HT1080 (cell line): ENCODE measurements at regions not wholly inside any gene's neighbourhood (a gene's known extent, or its start where the extent isn't known, plus 50 kb on each side); places are given as distances from the start of the nearest gene placed in this dataset.

ENCODE experiments used
- DNase-seq: peaks from one replicate; pipeline ENCODE4 v3.0.0-alpha.2; 2015; ENCODE audit warnings: low read depth

DNA sequence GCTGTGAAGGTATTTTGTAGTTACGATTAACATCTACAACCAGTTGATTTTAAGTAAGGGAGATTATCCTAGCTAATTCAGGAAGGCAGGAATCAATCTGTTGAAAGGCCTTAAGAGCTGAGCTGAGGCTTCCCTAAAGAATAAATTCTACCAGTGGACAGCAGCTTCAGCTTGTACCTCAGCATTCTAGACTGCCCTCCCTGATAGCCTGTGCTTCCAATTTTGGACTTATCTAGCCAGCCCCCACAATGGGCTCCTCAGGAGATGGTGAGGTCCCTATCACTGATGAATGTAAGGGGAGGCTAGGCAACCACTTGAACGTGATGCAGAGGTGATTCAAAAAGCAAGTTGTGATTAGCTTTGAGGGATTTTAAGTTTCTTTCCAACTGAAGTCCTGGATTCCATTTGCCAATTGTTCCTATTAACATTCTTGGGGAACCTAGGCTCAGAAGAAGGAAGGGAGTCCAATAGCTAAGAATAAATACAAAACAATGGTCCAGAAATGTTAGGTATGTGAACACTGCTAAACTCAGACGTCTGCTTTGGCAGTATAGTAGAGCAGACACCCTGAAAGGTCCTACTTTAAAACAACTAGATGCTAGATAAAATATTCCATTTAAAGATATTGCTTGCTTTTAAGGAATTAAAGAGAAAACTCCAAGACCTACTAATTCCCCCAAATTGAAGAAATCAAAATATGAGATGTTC is 404.3 kb upstream of the TENM4 start:
- no peak for DNase-seq

DNA sequence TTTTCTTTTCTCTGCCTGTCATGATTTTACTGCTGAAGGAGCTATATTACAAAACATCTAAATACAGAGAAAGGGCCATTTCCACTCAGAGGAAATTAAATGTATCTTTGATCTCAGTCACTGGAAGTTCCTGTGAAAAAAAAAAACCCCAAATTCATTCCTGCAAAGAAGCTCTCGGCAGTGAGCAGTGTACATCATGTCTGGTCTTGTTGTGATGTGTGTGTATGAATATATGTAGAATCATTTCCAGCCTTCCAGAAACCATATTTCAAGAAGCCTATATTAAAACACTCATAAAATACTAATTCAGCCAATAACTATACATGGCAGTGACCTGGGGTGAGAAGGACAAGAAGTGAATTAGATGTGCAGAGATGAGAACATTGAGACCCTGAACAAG is 393.2 kb upstream of the TENM4 start:
- DNase-seq: no peak

DNA sequence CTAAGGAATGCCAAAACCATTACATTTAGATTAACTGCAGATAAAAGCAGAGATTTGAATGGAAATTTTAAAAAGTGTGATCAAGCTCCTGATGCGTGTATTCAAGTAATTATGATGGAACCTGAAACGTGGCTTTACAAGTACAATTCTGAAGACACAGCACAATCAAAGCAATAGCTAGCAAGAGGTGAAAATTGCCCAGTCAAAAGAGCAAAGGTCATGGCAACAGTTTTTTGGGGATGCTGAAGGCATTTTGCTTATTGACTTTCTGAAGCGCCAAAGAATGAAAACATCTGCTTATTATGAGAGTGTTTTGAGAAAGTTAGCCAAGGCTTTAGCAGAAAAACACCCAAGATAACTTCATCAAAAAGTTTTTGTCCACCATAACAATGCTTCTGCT is 389.6 kb upstream of the TENM4 start:
- no peak for DNase-seq

DNA sequence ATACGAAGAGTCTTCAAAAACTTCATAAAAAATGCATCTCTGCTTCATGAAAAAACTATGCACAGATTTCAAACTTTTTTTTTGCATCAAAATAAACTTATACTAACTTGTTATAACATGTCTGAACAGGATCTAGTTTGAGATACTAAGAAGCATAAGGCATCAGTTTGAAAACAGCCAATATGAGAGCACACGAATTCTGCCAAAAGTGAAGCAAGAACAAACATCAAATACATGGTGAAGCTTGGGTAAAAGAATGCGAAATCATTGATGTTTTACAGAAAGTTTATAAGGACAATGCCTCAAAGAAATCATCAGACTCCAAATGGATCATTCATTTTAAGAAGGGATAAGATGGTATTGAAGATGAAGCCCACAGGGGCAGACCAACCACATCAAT is 389.1 kb upstream of the TENM4 start:
- DNase-seq: no peak

DNA sequence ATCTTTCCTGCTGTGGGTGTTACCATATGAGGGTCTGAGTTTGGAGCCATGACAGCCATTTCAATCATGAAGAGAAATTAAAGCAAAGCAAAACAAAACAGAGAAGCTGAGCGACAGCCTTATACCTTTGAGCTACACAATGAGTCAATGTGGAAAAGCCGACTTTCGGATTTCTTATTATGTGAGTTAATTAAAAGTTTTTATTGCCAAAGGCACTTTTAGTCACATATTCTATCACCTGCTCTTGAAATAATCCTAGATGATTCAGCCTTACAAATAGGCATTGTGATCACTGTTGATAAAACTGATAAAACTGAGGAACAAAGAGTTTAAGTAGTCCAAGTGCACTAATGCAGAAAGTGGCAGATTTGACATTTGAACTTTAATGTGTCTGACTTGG is 381.9 kb upstream of the TENM4 start:
- DNase-seq: no peak

DNA sequence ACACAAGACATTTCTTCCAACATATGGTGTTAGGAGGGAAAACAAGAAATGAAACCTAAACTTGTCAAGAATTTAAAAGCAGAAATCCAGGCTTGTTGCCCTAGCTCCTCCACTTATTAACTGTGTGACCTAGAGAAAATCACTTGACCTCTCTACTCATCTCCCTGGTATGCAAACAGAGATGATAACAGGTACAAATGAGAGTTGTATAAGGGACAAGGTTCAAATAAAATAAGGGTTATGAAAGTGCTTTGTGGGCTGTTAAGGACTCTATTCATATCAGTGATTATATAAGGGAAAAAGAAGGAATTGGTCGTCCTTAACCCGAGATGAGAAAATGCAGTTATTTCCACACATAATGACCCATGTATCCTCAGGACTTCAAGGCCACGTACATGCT is 372.7 kb upstream of the TENM4 start:
- no peak for DNase-seq

DNA sequence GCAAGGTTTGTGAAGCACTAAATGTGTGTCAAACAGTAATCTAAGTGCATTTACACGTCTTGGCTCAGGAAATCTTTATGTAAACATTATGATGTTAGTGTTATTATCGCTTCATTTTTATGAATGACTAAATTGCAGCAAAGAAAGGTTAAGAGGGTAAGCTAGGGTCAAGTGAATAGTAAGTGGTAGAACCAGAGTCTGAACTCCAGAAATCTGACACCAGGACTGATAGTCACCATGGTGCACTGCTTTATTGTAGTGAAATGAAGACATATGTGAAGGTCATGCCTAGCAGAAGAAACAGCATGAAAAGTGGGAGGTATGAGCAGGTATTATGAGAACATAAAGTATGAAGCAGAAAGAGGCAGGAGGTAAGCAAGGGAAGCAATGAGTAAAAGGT is 368.7 kb upstream of the TENM4 start:
- no peak for DNase-seq

DNA sequence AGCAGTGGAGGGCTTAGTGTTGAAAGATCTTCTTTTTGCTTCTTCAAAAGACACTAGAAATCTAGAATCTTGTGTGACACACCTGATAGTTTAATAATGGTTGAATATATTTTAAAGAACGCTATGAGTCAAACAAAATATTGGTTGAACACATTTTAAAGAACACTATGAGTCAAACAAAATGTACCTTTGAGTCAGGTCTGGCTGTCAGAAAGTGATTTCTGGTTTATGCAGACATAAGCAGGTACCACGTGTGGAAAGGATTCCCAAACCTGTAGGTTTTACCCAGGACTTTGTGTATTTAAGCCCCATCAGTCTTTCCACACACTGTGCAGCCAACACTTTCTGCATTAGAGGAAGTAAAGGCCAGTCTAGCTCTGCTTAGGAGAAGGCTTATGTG is 366.7 kb upstream of the TENM4 start:
- DNase-seq: no peak

DNA sequence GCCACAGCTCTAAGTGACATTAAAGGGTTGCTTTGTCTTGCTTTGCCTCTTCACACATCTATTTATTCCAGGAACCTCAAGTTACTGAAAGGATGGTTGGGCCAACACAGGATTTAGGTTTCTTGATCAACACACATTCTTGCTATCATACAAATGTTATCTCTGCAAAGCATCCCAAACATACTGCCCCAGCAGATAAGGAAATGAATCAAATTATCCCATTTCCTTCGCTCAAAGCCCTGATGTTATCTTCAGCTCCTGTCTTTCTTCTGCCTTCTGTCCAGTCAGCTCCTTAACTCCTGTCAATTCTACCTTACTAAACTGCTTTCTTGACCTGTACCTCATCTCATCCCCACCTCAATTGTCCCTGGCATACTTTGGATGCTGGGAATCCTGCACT is 355.9 kb upstream of the TENM4 start:
- DNase-seq: no peak

DNA sequence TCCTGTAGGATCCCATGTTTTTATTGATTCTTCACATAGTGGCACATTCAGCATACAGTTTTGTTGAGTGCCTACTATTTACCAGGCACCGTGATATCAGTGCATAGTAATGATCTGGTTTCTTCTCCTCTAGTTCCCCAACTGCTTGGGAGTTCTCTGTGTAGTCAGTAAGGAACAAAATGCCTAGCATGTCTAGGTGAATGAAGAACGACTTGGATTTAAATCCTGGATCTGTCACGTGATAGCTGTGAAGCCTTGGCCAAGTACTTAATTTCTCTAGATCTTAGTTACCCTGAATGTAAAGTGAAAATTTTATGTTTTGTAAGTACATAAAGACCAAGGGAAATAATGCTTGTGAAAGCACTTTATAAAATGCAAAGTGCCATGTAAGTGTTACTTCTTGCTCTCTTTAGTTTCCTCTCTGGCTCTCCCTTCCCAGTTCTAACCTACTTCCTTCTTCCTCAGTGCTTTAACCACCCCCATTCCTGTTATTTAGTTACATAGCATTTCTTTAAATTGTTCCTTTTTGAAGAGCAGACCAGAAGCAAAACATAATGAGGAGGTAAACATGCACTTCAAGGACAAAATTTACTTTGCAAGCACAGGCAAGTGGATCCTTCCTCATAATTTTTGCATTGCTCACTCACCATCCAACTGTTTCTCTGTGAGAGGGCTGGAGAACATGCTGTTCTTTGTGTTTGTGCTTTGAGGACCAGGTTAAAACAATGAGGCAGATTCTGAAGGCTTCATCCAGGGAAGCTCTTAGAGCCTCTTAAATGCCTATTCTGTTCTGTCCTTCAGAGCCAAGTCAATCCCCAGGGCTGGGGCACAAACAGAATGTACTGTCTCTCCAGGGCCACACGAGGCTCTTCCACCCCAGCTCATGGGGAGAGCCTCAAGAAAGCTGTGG is 353.9 kb upstream of the TENM4 start:
- DNase-seq: no peak

DNA sequence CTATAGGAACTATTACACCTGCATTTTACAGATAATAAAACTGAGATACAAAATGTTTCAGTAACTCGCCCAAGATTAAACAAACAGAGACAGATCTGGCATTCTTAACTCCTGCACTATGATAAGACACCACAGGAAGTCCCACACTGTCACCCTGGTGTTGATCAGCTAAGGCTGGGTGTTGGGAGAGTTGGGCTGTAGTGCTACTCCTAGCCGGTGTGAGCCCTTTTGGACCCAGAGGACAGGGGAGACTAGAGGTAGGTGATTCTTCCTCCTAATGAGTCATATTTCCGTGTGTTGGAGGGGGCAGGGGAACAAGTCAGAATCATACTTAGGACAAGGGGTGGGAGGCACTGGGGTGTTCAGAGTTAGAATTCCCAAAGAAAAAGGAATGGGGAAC is 353.2 kb upstream of the TENM4 start:
- DNase-seq: no peak

DNA sequence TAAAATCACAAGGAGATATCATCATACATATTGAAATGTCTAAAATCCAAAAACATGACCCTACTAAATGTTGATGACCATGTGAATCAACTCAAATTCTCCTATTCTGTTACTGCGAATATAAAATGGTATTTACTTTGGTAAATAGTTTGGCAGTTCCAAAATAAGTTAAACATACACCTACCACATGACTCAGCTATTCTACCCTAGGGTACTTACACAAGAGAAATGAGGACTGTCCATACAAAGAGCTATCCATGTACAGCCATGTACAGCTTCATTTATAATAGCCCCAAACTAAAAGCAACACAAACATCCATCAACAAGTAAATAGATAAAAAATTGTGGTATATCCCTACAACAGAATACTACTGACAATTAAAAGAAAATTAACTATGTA is 346.1 kb upstream of the TENM4 start:
- no peak for DNase-seq

DNA sequence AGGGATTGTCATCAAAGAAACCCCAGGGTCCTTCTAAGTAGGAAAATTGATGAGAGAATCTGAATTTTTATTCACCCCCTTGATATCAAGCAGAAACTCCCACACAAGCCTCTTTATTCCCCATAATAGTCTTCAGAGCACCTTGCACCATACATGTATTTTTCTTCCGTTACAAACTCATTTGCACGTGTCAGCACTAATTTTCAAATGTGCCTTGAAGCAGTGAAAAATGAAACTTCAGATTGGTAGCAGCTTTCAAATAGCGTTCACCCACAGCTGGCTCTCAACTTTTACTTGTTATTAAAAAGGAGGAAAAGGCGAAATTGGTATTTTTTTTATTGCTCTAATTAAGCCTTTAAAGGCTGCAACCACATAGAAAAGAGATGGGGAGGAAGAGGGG is 343.0 kb upstream of the TENM4 start:
- no peak for DNase-seq

DNA sequence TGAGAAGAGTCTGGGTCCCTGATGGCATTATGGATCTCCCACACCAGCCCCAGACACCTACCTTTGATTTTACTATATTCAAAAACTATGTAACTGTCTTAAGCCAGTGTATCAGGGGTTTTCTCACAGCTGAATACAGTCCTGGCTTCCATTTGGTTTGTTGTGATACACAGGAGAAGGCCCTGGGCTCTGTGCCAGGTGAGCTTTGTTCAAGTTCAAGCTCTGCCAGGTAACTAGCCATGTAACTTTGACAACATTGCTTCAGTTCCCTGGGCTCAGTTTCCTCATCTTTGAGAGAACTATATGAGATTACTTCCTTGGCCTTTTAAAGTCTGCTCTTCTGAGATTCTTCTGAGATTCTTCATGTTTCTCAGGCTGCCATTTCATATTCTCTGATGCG is 327.5 kb upstream of the TENM4 start:
- no peak for DNase-seq

DNA sequence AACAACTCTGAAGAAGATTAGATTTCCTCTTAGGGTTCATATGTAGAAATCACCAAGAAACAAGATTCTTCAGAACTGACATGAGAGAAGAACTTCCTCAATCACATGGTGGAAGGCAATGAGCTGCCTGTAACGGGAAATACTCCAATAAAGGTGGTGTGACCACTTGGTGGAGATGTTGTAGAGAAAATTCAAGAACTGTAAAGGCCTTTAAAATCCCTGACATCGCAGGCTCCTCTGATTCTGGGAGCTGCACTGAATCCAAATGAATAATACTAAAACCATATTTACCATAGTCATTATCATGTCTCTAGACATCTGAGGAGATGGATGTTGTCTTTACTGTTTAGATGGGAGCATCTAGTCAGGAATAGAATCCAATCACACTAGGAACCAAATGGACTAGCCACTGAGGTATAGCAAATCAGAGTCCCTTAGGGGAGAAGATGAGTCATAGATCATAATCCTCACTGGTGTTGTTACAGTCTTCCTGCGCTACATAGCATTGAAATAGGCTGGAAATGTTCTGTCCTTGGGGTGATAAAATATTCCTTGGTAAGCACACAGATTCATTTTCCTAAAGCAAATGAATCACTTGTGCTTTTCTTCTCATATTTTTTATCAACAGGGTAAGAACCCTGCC is 321.6 kb upstream of the TENM4 start:
- no peak for DNase-seq

DNA sequence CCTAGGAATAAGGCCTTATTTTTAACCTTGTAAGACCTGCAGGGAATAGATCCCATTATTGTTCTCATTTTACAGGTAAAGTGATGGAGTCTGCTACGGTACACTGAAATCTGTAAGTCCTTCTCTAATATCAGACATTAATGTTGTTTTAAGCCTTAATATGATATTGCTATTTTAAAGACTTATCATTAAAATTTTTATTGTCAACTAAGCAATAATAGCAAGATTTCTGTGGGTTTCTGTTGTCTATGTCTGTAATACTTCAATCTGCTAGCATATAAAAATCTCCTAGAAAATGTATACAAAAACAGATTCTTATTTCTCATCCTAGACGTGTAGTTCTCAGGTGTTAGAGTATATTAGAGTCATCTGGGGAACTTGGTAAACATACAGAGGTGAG is 317.5 kb upstream of the TENM4 start:
- no peak for DNase-seq

DNA sequence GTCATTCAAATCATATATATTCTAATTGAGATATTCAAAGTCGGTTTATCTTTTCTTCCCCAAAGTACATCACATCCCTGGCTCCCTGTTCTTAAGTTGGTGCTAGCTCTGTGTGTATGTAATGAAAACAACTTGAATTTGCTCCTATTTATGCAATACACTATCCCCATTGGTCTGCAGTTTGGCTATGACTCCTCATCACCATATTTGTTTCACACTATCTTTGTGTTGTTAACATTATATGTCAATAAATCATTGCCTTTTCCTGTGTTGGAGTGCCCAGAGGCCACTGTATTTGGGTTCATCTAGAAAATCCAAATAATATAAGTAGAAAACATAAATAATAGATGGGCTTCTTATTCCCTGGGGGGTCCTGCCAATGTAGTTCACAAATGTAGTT is 306.6 kb upstream of the TENM4 start:
- DNase-seq: no peak

DNA sequence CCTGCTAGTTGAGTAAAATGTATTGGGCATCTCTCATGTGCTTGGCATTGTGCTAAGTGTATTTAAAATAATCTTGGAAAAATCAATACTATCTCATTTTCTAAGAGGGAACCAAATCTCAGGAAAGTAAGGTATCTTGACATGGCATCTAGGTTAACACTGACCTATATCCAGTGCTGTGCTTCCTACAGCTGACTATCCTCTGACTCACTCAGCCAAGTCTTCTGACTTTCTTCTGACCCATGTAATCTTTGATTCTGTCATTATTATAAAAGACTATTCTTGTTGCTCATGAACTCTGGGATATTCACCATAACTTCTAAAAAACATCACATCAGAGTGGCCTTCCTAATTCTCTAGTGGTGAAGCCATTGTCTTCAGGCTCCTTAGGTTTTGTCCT is 304.1 kb upstream of the TENM4 start:
- no peak for DNase-seq

DNA sequence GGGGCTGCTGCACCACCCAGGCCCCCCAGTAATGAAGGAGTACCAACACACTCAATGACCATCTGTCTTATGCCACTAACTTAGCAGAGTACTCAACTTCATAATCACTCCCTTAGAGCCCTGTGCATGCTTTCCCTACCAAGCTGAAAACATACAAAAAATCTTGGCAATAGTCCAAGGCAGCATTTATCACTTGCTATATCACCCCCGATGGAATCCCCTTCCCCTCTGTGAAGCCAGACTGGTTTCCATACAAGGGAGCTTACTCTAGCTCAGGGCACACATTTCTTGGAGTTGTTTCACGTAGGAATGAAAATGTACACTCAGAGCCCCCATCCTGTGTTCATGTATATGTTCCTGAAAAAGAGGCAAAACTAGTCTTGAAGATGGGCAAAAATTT is 301.3 kb upstream of the TENM4 start:
- no peak for DNase-seq

DNA sequence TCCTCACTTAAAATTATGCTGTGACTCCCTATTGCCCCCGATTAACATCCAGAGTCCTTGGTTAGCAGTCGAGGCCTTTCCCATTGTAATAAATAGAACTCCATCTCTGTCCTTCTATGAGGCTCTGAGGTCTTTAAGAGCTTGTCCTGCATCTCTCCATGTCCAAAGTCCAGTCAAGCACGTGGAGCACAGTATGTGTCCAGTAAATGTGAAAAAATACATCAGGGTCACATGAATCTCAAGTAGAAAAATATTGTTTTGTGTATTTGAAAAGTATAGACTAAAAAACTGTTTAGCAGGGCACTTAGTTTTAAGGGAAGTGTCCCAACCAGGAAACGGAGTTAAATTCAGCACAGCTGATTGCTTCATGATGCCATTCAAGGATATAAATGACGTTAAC is 298.8 kb upstream of the TENM4 start:
- no peak for DNase-seq

DNA sequence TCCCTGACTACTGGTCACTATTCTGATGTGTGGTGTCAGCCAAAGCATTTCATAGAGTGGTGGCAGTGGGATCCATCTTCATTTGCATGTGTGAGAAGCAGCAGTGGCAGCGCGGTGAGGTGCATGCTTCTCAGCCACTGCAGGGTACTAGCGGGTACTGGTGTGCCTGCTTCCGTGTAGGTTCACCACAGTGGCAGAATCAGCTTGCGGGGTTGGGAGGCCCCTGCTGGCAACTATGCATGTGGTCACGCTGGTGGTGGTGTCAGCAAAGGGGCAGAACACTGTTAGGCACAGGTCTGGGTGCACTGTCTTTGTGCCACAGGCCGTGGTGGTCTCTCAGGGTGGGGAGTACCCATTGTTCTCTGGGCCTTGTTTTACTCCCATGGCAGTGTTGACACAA is 286.4 kb upstream of the TENM4 start:
- DNase-seq: no peak

DNA sequence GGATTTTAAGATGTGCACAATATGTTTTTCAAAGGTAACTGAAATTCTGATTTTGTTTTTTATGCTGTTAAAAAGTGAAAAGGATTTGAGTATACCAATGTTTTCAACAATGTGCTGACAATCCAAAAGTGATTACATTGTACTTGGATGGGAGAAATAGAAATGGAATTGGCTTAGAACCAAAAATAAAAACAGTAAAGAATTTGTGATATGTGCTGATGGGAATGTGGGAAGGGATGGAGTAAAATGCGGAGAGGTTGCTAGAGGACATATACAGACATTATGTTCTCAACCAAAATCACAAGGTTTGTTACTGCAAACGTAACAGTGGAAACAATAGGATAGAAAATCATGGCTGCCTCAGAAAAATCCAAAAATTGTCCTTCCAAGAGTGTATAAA is 279.3 kb upstream of the TENM4 start:
- no peak for DNase-seq
